ENCODE measurements at regions not wholly inside any gene's neighbourhood (a gene's known extent, or its start where the extent isn't known, plus 50 kb on each side); places are given as distances from the start of the nearest gene placed in this dataset.
"Not testable (repeated sequence)": the region's sequence is repeated elsewhere in the genome, so short reads cannot be mapped to it uniquely, and the experiment has no call there.

DNA sequence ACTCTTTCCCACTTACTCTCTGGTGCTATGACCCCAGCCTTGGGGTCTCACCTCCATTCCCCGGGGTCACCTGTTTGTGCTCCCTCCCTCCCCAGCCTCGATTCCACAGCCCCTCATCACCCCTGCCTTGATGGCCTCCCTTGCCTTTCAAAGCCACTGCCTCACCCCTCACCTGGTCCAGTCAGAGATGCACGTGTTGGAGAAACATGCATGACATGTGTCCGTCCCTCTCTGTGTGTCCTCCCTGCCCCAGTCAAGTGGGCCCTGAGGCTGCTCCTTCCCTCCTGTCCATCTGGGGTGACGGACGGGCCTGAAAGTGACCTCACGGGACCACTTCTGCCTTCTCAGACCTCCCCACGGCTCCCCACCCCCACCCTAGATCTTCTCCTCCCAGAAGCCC is 82.3 kb upstream of the TWIST2 start:
- DNase-seq: no peak
- no peak for ATAC-seq
- no peak overlapping the region for H3K4me3 Mint-ChIP-seq
- H3K27ac Mint-ChIP-seq: no peak overlapping the region
- H3K27me3 Mint-ChIP-seq: peaks cover 26 to 60% (median 33%) of the 10 kb centered on the region in 5 donors
- no peaks in the 10 kb centered on the region for H3K36me3 Mint-ChIP-seq
- H3K9me3 Mint-ChIP-seq: no peaks in the 10 kb centered on the region
- no peaks in the 10 kb centered on the region for H3K4me1 Mint-ChIP-seq
- POLR2A ChIA-PET: no interaction called here

DNA sequence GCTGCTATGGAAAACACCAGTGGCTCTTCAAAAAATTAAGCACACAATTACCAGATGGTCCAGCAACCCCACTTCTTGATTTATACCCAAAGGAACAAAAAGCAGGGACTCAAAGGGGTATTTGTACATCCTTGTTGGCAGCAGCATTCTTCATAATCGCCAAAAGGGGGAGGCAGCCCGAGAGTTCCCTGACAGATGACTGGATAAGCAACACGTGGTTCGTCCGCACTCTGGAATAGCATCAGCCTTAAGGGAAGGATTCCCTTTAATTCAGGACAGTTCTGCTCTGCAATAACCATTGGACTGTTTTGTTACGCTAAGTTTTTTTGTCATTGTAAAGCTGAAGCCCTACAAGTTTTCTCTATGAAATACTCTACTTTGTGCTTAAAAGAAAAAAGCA is 76.7 kb upstream of the TWIST2 start:
- no peak overlapping the region for H3K4me3 Mint-ChIP-seq
- no peaks in the 10 kb centered on the region for H3K9me3 Mint-ChIP-seq
- POLR2A ChIA-PET: no interaction called here
- no peak overlapping the region for H3K27ac Mint-ChIP-seq
- DNase-seq (no peak), ATAC-seq (no peak)
- H3K4me1 Mint-ChIP-seq: peaks cover 0 to 5% (median 0%) of the 10 kb centered on the region in 4 donors
- peaks cover 28 to 82% (median 46%) of the 10 kb centered on the region in 5 donors for H3K27me3 Mint-ChIP-seq
- H3K36me3 Mint-ChIP-seq: no peaks in the 10 kb centered on the region

DNA sequence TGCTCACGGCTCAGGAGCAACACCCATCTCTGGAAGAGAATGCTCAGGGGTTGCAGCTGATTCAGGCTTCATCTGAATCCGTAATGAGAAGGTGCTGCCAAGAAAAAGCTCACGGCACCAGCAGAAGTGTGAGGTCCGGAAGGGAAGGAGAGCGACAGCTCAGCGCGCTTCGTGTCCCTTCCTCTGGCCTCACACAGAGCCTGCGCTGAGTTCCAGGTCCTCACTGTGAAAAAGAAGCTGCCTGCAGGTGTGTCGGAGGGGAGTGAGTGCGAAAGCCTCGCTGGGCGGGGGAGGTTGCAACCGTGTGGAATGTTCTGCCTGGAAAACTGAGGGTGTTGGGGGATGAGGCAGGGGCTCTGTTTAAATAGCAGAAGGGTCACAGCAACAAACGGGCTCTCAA is 76.2 kb upstream of the TWIST2 start:
- DNase-seq (no peak), ATAC-seq (no peak)
- Mint-ChIP-seq H3K9me3 (no peaks in the 10 kb centered on the region), H3K27ac (no peak overlapping the region), H3K27me3 (peaks cover 23 to 78% (median 41%) of the 10 kb centered on the region in 5 donors), H3K4me1 (peaks cover 0 to 5% (median 0%) of the 10 kb centered on the region in 4 donors), H3K36me3 (no peaks in the 10 kb centered on the region), H3K4me3 (no peak overlapping the region)
- POLR2A ChIA-PET: no interaction called here

DNA sequence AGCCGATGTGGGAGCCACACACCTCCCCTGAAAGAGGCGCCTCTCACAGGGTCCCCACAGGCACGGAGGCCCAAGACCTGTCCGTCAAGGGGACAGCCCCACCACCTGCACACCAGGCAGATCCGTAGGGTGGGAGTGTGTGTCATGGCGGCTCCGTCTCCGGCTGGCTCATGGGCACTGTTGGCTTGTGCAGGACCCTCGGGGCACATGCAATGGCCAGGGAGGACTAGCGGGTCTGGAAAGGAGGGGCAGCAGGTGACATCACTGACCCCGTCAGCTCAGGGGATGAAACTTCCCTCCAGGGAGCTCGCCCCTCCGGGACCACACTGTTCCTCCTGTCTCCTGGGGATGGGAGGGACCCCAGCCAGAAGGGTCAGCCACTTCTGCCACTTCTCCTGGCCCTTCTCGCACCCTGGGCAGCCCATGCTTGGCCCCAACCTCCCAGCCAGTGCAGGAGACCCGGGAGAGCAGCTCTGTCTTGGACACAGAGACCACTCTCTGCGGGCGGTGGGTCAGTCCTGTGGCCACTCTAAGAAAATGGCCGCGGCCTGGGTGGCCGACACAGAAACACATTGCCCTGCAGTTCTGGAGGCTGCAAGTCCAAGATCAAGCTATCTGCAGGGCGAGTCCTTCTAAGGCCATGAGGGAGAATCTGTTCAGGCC is 75.1 kb upstream of the TWIST2 start:
- Mint-ChIP-seq H3K27ac (no peak overlapping the region), H3K4me1 (peaks cover 0 to 5% (median 0%) of the 10 kb centered on the region in 4 donors), H3K36me3 (no peaks in the 10 kb centered on the region), H3K4me3 (no peak overlapping the region), H3K9me3 (no peaks in the 10 kb centered on the region), H3K27me3 (peaks cover 21 to 72% (median 37%) of the 10 kb centered on the region in 5 donors)
- no peak for ATAC-seq
- POLR2A ChIA-PET: no interaction called here
- no peak for DNase-seq

DNA sequence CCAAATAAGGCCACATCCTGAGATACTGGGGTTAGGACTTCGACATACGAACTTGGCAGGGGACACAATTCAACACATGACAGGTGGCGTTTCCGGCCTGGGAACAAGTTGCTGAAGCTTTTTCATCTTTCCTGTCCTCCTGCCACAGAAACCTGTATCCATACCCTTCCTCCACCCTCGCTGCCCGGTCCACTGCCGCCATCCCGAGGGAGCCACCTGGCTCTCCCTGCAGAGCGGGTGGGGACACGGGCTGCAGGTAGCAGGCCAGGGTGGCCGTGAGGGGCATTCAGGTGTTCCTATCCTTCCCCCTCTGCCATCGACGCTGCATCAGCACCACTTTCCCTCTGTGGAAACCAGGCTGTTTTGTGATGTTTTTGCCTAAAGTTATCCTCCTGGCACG is 74.4 kb upstream of the TWIST2 start:
- no peak overlapping the region for H3K27ac Mint-ChIP-seq
- DNase-seq (no peak), ATAC-seq (no peak)
- no peaks in the 10 kb centered on the region for H3K36me3 Mint-ChIP-seq
- no peaks in the 10 kb centered on the region for H3K9me3 Mint-ChIP-seq
- no peak overlapping the region for H3K4me3 Mint-ChIP-seq
- POLR2A ChIA-PET: no interaction called here
- H3K4me1 Mint-ChIP-seq: peaks cover 0 to 5% (median 0%) of the 10 kb centered on the region in 4 donors
- peaks cover 21 to 72% (median 37%) of the 10 kb centered on the region in 5 donors for H3K27me3 Mint-ChIP-seq

DNA sequence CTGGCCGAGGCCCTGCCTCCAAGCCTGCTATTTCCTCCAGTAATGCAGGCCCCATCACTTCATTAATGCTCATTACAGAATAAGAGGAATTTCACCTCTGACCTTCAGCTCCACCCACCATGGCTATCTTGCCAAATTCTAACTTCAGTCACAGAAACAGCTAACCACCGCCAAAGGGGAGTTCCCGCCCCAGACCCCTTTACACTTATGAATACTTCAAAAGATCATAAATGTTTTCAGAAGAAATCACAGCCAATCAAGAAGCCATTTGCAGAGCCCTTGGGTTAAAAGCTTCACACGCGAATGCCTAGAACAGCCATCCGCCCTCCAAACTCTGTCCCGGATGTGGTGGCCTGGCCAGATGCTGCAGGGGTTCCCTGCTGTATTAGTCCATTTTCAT is 73.8 kb upstream of the TWIST2 start:
- Mint-ChIP-seq H3K4me1 (peaks cover 0 to 5% (median 0%) of the 10 kb centered on the region in 4 donors), H3K36me3 (no peaks in the 10 kb centered on the region), H3K27ac (no peak overlapping the region), H3K4me3 (no peak overlapping the region), H3K27me3 (peaks cover 18 to 66% (median 33%) of the 10 kb centered on the region in 5 donors), H3K9me3 (no peaks in the 10 kb centered on the region)
- POLR2A ChIA-PET: no interaction called here
- no peak for DNase-seq
- ATAC-seq: no peak

DNA sequence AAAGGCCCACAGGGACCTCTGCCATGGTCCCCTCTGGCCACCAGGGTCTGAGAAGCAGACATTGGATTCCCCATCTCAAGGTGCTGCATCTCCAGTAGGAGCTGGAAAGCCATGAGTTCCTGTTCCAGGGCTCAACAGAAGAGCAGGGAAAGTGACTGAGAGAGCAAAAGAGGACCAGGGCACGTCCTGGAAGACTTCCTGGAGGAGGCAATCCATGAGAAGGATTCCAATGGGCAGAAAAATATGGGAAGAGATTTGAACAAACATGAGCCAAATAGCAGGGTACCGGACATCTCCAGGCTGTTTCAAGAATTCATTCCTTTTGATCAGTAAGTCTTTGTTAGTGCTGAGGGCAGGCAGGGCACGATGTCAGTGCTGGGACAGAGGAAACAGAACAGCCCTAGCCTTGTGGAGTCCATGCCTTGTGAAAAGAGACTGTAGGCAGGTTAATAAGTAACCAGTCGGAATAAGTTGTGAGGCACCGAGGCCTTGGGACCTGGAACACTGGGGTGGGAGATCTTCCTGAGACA is 72.8 kb upstream of the TWIST2 start:
- peaks cover 13 to 57% (median 27%) of the 10 kb centered on the region in 5 donors for H3K27me3 Mint-ChIP-seq
- H3K4me1 Mint-ChIP-seq: peaks cover 0 to 5% (median 0%) of the 10 kb centered on the region in 4 donors
- no peak overlapping the region for H3K27ac Mint-ChIP-seq
- H3K36me3 Mint-ChIP-seq: no peaks in the 10 kb centered on the region
- H3K4me3 Mint-ChIP-seq: no peak overlapping the region
- POLR2A ChIA-PET: no interaction called here
- DNase-seq (no peak), ATAC-seq (no peak)
- H3K9me3 Mint-ChIP-seq: no peaks in the 10 kb centered on the region

DNA sequence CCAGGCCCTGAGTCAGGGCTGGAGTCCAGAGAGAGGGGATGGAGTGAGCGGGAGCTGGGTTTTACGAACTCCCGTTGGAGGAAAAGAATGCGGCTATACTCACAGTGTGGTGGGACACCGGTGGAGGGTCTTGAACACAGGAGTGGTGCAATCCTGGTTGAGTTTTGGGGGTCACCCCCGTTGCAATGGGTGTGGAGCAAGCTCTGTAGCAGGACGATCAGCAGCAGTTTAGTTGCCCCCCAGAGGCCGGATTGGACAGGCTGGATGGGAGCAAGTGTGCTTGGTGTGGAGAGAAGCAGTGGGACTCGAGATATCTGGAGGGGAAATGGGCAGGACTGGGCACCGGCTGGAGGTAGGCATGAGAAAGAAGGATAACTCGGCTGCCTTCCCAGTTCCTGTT is 72.3 kb upstream of the TWIST2 start:
- H3K9me3 Mint-ChIP-seq: no peaks in the 10 kb centered on the region
- H3K4me3 Mint-ChIP-seq: no peak overlapping the region
- no peaks in the 10 kb centered on the region for H3K36me3 Mint-ChIP-seq
- DNase-seq (no peak), ATAC-seq (no peak)
- H3K27ac Mint-ChIP-seq: no peak overlapping the region
- peaks cover 0 to 5% (median 0%) of the 10 kb centered on the region in 4 donors for H3K4me1 Mint-ChIP-seq
- POLR2A ChIA-PET: interaction anchor here (0.6 kb wide), 1 partner anchor 432 kb away, joined by 3 read pairs; no protein-coding TSS in a partner anchor
- peaks cover 9 to 52% (median 27%) of the 10 kb centered on the region in 5 donors for H3K27me3 Mint-ChIP-seq

DNA sequence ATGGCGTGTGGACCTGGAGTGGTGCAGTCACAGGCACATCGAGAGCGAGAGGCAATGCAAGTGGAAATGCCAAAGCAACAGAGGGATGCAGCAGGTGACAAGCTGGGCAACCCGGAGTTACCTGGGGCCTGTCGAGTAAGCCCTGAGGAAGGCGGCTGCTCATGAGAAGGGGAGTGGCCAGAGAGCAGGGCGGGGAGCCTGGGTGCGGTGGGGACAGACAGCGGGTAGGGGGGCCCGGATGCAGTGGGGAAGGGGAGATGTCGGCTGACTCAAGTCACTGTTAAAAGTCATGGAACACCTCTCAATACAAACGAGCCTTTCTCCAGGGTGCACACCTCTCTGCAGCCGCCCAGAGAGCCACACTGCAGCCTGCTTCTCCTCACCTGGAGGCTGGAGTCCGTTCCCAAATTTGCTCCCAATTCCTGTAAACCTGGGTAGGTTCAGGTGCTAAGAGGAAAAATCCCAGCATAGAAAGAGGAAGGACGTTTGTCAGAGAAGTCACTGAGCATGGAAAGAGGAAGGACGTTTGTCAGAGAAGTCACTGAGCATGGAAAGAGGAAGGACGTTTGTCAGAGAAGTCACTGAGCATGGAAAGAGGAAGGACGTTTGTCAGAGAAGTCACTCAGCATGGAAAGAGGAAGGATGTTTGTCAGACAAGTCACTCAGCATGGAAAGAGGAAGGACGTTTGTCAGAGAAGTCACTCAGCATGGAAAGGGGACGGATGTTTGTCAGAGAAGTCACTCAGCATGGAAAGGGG is 71.7 kb upstream of the TWIST2 start:
- POLR2A ChIA-PET: interaction anchor here (0.6 kb wide), 1 partner anchor 432 kb away, joined by 3 read pairs; no protein-coding TSS in a partner anchor
- H3K4me3 Mint-ChIP-seq: no peak overlapping the region
- peaks cover 0 to 4% (median 0%) of the 10 kb centered on the region in 9 donors for H3K9me3 Mint-ChIP-seq
- DNase-seq (no peak), ATAC-seq (no peak)
- H3K27me3 Mint-ChIP-seq: peaks cover 7 to 56% (median 29%) of the 10 kb centered on the region in 5 donors
- no peak overlapping the region for H3K27ac Mint-ChIP-seq
- H3K36me3 Mint-ChIP-seq: no peaks in the 10 kb centered on the region
- H3K4me1 Mint-ChIP-seq: peaks cover 0 to 5% (median 0%) of the 10 kb centered on the region in 4 donors

DNA sequence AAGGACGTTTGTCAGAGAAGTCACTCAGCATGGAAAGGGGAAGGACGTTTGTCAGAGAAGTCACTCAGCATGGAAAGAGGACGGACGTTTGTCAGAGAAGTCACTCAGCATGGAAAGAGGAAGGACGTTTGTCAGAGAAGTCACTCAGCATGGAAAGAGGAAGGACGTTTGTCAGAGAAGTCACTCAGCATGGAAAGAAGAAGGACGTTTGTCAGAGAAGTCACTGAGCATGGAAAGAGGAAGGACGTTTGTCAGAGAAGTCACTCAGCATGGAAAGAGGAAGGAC is 71.2 kb upstream of the TWIST2 start:
- H3K27ac Mint-ChIP-seq, DNase-seq, H3K9me3 Mint-ChIP-seq, H3K4me3 Mint-ChIP-seq, POLR2A ChIA-PET, ATAC-seq, H3K4me1 Mint-ChIP-seq, H3K36me3 Mint-ChIP-seq: not testable (repeated sequence)
- H3K27me3 Mint-ChIP-seq: peaks cover 5 to 55% (median 26%) of the 10 kb centered on the region in 5 donors

DNA sequence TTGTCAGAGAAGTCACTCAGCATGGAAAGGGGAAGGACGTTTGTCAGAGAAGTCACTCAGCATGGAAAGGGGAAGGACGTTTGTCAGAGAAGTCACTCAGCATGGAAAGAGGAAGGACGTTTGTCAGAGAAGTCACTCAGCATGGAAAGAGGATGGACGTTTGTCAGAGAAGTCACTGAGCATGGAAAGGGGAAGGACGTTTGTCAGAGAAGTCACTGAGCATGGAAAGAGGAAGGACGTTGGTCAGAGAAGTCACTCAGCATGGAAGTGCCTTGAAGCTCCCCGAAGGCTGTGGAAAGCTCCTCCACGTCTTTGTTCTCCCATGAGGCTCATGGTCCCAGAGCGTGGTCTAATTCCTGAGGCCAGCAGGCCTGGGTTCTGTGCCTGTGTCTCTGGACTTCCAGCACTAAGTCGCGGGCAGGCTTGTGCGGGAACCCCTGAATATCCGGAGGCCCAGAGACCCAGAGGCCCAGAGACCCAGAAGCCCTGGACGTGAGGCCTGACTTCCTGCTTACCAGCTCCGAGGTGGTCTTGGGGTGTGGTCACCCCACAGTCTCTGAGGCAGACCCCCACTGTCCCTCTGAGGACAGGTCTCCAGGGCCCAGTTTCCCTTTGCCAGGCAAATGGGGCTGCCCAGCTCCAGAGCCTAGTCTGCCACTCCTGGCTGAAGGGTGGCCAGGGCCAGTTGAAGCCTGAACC is 70.4 kb upstream of the TWIST2 start:
- Mint-ChIP-seq H3K27me3 (peaks cover 0 to 47% (median 23%) of the 10 kb centered on the region in 5 donors), H3K27ac (no peak overlapping the region), H3K9me3 (peaks cover 0 to 7% (median 0%) of the 10 kb centered on the region in 9 donors), H3K4me3 (no peak overlapping the region), H3K36me3 (peaks cover 0 to 6% (median 3%) of the 10 kb centered on the region in 3 donors), H3K4me1 (peaks cover 0 to 3% (median 0%) of the 10 kb centered on the region in 4 donors)
- no peak for DNase-seq
- POLR2A ChIA-PET: no interaction called here
- ATAC-seq: no peak

DNA sequence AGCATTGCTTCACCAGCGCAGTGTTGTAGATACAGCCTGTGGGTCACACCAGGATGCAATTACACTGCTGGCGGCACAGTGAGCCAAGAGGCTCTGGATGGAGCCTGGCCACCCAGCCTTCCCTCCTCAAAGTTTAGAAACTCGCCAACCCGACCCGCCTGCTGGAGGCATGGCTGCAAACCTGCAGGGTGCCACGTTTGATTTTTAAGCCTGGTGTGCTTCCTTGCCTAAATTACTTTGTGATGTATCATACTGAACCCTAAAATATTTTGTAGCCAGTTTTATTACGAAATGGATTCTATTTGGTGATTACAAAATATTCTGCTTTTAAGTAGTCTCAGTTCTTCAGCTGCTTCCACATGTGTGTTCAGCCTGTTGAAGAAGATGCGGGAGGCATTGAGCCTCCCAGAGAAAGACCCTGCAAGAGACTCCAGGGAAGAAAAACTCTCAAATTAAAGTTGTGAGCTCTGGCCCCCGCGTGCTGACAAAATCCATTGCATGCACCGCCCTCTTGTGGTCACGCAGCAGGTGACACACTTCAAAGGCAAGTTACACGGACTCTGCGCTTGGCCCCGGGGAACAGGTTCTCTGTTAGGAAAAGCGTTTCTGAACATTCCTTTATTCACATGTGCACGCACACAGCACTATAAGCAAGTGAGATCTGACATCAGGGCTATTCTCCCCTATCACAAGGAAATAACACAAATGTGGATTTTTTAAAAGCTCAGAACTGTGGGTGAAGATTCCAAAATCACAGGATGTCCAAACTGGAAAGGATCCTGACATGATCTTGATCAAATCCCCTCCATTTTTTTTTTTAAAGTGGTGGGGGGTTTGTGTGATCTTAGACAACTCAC is 63.0 kb upstream of the TWIST2 start:
- DNase-seq: peak; percentile 24 to 74 (median 50)
- POLR2A ChIA-PET: no interaction called here
- Mint-ChIP-seq H3K4me3 (no peak overlapping the region), H3K4me1 (peaks cover 0 to 2% (median 0%) of the 10 kb centered on the region in 4 donors), H3K36me3 (peaks cover 0 to 9% (median 3%) of the 10 kb centered on the region in 3 donors), H3K9me3 (peaks cover 0 to 7% (median 0%) of the 10 kb centered on the region in 9 donors), H3K27me3 (peaks cover 9 to 44% (median 17%) of the 10 kb centered on the region in 5 donors), H3K27ac (no peak overlapping the region)
- ATAC-seq: peak; percentile 57 to 59

Measured in naive thymus-derived CD8-positive, alpha-beta T cell (primary cell).